WTC11 (cell line): ENCODE measurements at regions not wholly inside any gene's neighbourhood (a gene's known extent, or its start where the extent isn't known, plus 50 kb on each side); places are given as distances from the start of the nearest gene placed in this dataset.

Source experiments
- ATAC-seq: fragments of 200-7000 bp; cut with Tn5 transposase; 2 replicates; pipeline ENCODE4 v1.10.0; 2021; ENCODE audit warnings: mild to moderate bottlenecking, moderate library complexity
- CTCF ChIA-PET: fragments of 300-600 bp; sonication (Branson Sonifier 250); formaldehyde crosslinking; loops from one replicate; lab custom pipeline; 2021; ENCODE audit warnings: antibody characterized with exemption; lab: Charles Lee
- POLR2A ChIA-PET: fragments of 350-600 bp; sonication (Branson Sonifier 250); formaldehyde crosslinking; loops from one replicate; lab custom pipeline; 2021; ENCODE audit warnings: antibody characterized with exemption; lab: Charles Lee
- DNase-seq: peaks from one replicate; pipeline ENCODE4 v3.0.0; 2021; ENCODE audit warnings: low spot score
- H3K27ac Mint-ChIP-seq: 2 replicates; pipeline ENCODE4 v1.8.0; 2021; ENCODE audit warnings: mixed read lengths
- H3K27me3 Mint-ChIP-seq: 2 replicates; pipeline ENCODE4 v1.8.0; 2021; ENCODE audit warnings: low read depth, mild to moderate bottlenecking, moderate library complexity, mixed read lengths
- H3K36me3 Mint-ChIP-seq: 2 replicates; pipeline ENCODE4 v1.8.0; 2021; ENCODE audit warnings: mixed read lengths
- H3K4me1 Mint-ChIP-seq: 2 replicates; pipeline ENCODE4 v1.8.0; 2022; ENCODE audit warnings: mixed read lengths
- H3K4me3 Mint-ChIP-seq: 2 replicates; pipeline ENCODE4 v1.8.0; 2021; ENCODE audit warnings: mild to moderate bottlenecking, moderate library complexity, mixed read lengths
- H3K9me3 Mint-ChIP-seq: 2 replicates; pipeline ENCODE4 v1.8.0; 2021; ENCODE audit warnings: mixed read lengths
- AFF4 ChIP-seq: sonication (generic); formaldehyde crosslinking; IDR thresholded peaks from 2 replicates; pipeline ENCODE4 v1.8.1; 2023; ENCODE audit warnings: mild to moderate bottlenecking, missing genetic modification reagents, borderline replicate concordance
- CBFB ChIP-seq: sonication (generic); formaldehyde crosslinking; IDR thresholded peaks from 2 replicates; pipeline ENCODE4 v1.8.1; 2022; ENCODE audit warnings: mild to moderate bottlenecking, low read depth, missing genetic modification reagents
- CREB1 ChIP-seq: sonication (generic); formaldehyde crosslinking; IDR thresholded peaks from 2 replicates; pipeline ENCODE4 v1.8.0; 2023; ENCODE audit warnings: mild to moderate bottlenecking, missing genetic modification reagents
- GABPB1 ChIP-seq: sonication (generic); formaldehyde crosslinking; IDR thresholded peaks from 2 replicates; pipeline ENCODE4 v1.8.1; 2023; ENCODE audit warnings: mild to moderate bottlenecking, missing genetic modification reagents
- GTF2I ChIP-seq: fragments of 250-450 bp; sonication (Bioruptor Pico); conservative IDR thresholded peaks from 2 replicates; pipeline ENCODE4 v1.4.0; 2021; ENCODE audit warnings: mild to moderate bottlenecking
- HMGA2 ChIP-seq: fragments of 250-450 bp; sonication (Bioruptor Pico); IDR thresholded peaks from 2 replicates; pipeline ENCODE4 v1.4.0; 2021; ENCODE audit warnings: mild to moderate bottlenecking, moderate library complexity
- IRF2 ChIP-seq: sonication (generic); formaldehyde crosslinking; IDR thresholded peaks from 2 replicates; pipeline ENCODE4 v1.8.0; 2022; ENCODE audit warnings: low read depth, missing genetic modification reagents, borderline replicate concordance
- JAZF1 ChIP-seq: fragments of 250-450 bp; sonication (Bioruptor Pico); IDR thresholded peaks from 2 replicates; pipeline ENCODE4 v1.9.0; 2021; ENCODE audit warnings: moderate library complexity, mild to moderate bottlenecking, inconsistent platforms
- MAX ChIP-seq: sonication (generic); formaldehyde crosslinking; IDR thresholded peaks from 2 replicates; pipeline ENCODE4 v1.8.0; 2022; ENCODE audit warnings: mild to moderate bottlenecking, missing genetic modification reagents
- MYBL2 ChIP-seq: sonication (generic); formaldehyde crosslinking; IDR thresholded peaks from 2 replicates; pipeline ENCODE4 v1.8.1; 2023; ENCODE audit warnings: mild to moderate bottlenecking, moderate library complexity, missing genetic modification reagents
- NR1H2 ChIP-seq: sonication (generic); formaldehyde crosslinking; IDR thresholded peaks from 2 replicates; pipeline ENCODE4 v1.9.0; 2021; ENCODE audit warnings: mild to moderate bottlenecking, moderate library complexity, missing genetic modification reagents
- PRRX2 ChIP-seq: fragments of 250-450 bp; sonication (Bioruptor Pico); IDR thresholded peaks from 2 replicates; pipeline ENCODE4 v1.8.0; 2021; ENCODE audit warnings: mild to moderate bottlenecking
- RORB ChIP-seq: fragments of 250-450 bp; sonication (Bioruptor Pico); IDR thresholded peaks from 2 replicates; pipeline ENCODE4 v1.9.0; 2021; ENCODE audit warnings: mild to moderate bottlenecking
- SOX15 ChIP-seq: fragments of 250-450 bp; sonication (Bioruptor Pico); IDR thresholded peaks from 2 replicates; pipeline ENCODE4 v1.9.0; 2021; ENCODE audit warnings: mild to moderate bottlenecking
- SP1 ChIP-seq: sonication (generic); formaldehyde crosslinking; conservative IDR thresholded peaks from 2 replicates; pipeline ENCODE4 v1.8.1; 2022; ENCODE audit warnings: missing genetic modification reagents
- TCF7 ChIP-seq: sonication (generic); formaldehyde crosslinking; IDR thresholded peaks from 2 replicates; pipeline ENCODE4 v1.8.0; 2022; ENCODE audit warnings: mild to moderate bottlenecking, low read depth, missing genetic modification reagents, moderate library complexity
- TEAD4 ChIP-seq: sonication (generic); formaldehyde crosslinking; IDR thresholded peaks from 2 replicates; pipeline ENCODE4 v1.8.0; 2022; ENCODE audit warnings: mild to moderate bottlenecking, missing genetic modification reagents
- ZBTB43 ChIP-seq: sonication (generic); formaldehyde crosslinking; IDR thresholded peaks from 2 replicates; pipeline ENCODE4 v1.8.1; 2023; ENCODE audit warnings: mild to moderate bottlenecking, missing genetic modification reagents
- ZNF263 ChIP-seq: sonication (generic); formaldehyde crosslinking; IDR thresholded peaks from 2 replicates; pipeline ENCODE4 v1.8.1; 2022; ENCODE audit warnings: low read depth, mild to moderate bottlenecking, moderate library complexity, missing genetic modification reagents
- ZSCAN18 ChIP-seq: fragments of 250-450 bp; sonication (Bioruptor Pico); IDR thresholded peaks from 2 replicates; pipeline ENCODE4 v2.1.2; 2022; ENCODE audit warnings: mild to moderate bottlenecking, moderate library complexity
- TF ChIP-seq, protein P1 (sequence below): fragments of 200-600 bp; IDR thresholded peaks from 2 replicates; pipeline ENCODE4 v1.8.0; 2022; ENCODE audit warnings: antibody characterized with exemption
- TF ChIP-seq, protein P2 (sequence below): sonication (generic); formaldehyde crosslinking; IDR thresholded peaks from 2 replicates; pipeline ENCODE4 v1.8.0; 2023; ENCODE audit warnings: missing genetic modification reagents
- TF ChIP-seq, protein P3 (sequence below): fragments of 250-450 bp; sonication (Bioruptor Pico); IDR thresholded peaks from 2 replicates; pipeline ENCODE4 v1.9.0; 2021; ENCODE audit warnings: mild to moderate bottlenecking
- TF ChIP-seq, protein P4 (sequence below): sonication (generic); formaldehyde crosslinking; IDR thresholded peaks from 2 replicates; pipeline ENCODE4 v1.8.0; 2023; ENCODE audit warnings: missing genetic modification reagents, mild to moderate bottlenecking, borderline replicate concordance

DNA sequence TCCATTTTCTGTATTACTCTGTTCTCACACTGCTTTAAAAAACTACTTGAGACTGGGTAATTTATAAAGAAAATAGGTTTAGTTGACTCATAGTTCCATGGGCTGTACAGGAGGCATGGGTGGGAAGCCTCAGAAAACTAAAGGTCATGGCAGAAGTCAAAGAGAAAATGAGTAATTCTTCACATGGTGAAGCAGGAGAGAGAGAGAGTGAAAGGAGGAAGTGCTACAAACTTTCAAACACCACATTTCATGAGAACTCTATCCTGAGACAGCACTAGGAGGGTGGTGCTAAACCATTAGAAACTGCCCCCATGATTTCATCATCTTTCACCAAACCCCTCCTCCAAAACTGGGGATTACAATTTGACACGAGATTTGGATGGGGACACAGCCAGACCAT, 108.0 kb upstream of the PBDC1 start (continued):
- TF ChIP-seq AFF4 (CRISPR knock-in tag) (no peak), ZNF263 (no peak), TCF7 (CRISPR knock-in tag) (no peak), MYBL2 (CRISPR knock-in tag) (no peak), PRRX2 (CRISPR knock-in tag) (no peak), CBFB (no peak), SOX15 (no peak), TEAD4 (CRISPR knock-in tag) (no peak), GABPB1 (CRISPR knock-in tag) (no peak), SP1 (CRISPR knock-in tag) (no peak)
- TF ChIP-seq, protein P1, sequence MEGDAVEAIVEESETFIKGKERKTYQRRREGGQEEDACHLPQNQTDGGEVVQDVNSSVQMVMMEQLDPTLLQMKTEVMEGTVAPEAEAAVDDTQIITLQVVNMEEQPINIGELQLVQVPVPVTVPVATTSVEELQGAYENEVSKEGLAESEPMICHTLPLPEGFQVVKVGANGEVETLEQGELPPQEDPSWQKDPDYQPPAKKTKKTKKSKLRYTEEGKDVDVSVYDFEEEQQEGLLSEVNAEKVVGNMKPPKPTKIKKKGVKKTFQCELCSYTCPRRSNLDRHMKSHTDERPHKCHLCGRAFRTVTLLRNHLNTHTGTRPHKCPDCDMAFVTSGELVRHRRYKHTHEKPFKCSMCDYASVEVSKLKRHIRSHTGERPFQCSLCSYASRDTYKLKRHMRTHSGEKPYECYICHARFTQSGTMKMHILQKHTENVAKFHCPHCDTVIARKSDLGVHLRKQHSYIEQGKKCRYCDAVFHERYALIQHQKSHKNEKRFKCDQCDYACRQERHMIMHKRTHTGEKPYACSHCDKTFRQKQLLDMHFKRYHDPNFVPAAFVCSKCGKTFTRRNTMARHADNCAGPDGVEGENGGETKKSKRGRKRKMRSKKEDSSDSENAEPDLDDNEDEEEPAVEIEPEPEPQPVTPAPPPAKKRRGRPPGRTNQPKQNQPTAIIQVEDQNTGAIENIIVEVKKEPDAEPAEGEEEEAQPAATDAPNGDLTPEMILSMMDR, result no peak
- TF ChIP-seq, all 79 proteins: peak for 0

- POLR2A ChIA-PET, result no interaction called here
- no peaks in the 10 kb centered on the region for H3K9me3 Mint-ChIP-seq
- no peaks in the 10 kb centered on the region for H3K27me3 Mint-ChIP-seq
- no peak overlapping the region for H3K4me3 Mint-ChIP-seq
- H3K27ac Mint-ChIP-seq, result no peak overlapping the region
- H3K4me1 Mint-ChIP-seq, result no peaks in the 10 kb centered on the region
- CTCF ChIA-PET, result interaction anchor here (0.6 kb wide), 1 partner anchor 662 kb away, joined by 3 read pairs; no protein-coding TSS in a partner anchor
- H3K36me3 Mint-ChIP-seq, result no peaks in the 10 kb centered on the region
- no peak for ATAC-seq
- no peak for DNase-seq
- TF ChIP-seq GTF2I (CRISPR knock-in tag) (no peak), IRF2 (no peak), MAX (no peak), ZSCAN18 (CRISPR knock-in tag) (no peak), GABPB1 (CRISPR knock-in tag) (no peak), ZBTB43 (no peak), TCF7 (CRISPR knock-in tag) (no peak), JAZF1 (CRISPR knock-in tag) (no peak), CREB1 (CRISPR knock-in tag) (no peak), HMGA2 (CRISPR knock-in tag) (no peak), NR1H2 (CRISPR knock-in tag) (no peak), RORB (CRISPR knock-in tag) (no peak)
- TF ChIP-seq, protein P2, sequence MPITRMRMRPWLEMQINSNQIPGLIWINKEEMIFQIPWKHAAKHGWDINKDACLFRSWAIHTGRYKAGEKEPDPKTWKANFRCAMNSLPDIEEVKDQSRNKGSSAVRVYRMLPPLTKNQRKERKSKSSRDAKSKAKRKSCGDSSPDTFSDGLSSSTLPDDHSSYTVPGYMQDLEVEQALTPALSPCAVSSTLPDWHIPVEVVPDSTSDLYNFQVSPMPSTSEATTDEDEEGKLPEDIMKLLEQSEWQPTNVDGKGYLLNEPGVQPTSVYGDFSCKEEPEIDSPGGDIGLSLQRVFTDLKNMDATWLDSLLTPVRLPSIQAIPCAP (CRISPR knock-in tag), result no peak
- TF ChIP-seq, protein P3, sequence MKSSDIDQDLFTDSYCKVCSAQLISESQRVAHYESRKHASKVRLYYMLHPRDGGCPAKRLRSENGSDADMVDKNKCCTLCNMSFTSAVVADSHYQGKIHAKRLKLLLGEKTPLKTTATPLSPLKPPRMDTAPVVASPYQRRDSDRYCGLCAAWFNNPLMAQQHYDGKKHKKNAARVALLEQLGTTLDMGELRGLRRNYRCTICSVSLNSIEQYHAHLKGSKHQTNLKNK (CRISPR knock-in tag), result no peak
- TF ChIP-seq, protein P4, sequence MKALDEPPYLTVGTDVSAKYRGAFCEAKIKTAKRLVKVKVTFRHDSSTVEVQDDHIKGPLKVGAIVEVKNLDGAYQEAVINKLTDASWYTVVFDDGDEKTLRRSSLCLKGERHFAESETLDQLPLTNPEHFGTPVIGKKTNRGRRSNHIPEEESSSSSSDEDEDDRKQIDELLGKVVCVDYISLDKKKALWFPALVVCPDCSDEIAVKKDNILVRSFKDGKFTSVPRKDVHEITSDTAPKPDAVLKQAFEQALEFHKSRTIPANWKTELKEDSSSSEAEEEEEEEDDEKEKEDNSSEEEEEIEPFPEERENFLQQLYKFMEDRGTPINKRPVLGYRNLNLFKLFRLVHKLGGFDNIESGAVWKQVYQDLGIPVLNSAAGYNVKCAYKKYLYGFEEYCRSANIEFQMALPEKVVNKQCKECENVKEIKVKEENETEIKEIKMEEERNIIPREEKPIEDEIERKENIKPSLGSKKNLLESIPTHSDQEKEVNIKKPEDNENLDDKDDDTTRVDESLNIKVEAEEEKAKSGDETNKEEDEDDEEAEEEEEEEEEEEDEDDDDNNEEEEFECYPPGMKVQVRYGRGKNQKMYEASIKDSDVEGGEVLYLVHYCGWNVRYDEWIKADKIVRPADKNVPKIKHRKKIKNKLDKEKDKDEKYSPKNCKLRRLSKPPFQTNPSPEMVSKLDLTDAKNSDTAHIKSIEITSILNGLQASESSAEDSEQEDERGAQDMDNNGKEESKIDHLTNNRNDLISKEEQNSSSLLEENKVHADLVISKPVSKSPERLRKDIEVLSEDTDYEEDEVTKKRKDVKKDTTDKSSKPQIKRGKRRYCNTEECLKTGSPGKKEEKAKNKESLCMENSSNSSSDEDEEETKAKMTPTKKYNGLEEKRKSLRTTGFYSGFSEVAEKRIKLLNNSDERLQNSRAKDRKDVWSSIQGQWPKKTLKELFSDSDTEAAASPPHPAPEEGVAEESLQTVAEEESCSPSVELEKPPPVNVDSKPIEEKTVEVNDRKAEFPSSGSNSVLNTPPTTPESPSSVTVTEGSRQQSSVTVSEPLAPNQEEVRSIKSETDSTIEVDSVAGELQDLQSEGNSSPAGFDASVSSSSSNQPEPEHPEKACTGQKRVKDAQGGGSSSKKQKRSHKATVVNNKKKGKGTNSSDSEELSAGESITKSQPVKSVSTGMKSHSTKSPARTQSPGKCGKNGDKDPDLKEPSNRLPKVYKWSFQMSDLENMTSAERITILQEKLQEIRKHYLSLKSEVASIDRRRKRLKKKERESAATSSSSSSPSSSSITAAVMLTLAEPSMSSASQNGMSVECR (CRISPR knock-in tag), result no peak
Measured at GRCh38 chrX:76076124-76076523, 96.7 kb upstream of the PBDC1 start.
